Choroid plexus epithelial cell (primary cell): ENCODE measurements at regions not wholly inside any gene's neighbourhood (a gene's known extent, or its start where the extent isn't known, plus 50 kb on each side); places are given as distances from the start of the nearest gene placed in this dataset.

ENCODE experiments used
- DNase-seq: peaks from one replicate; pipeline ENCODE4 v3.0.0-alpha.2; 2010; ENCODE audit warnings: low read depth
- H3K4me3 ChIP-seq: 2 replicates; pipeline ENCODE4 v1.5.1; 2011; ENCODE audit warnings: low read depth, mild to moderate bottlenecking, control low read depth, low read length, moderate library complexity
- CTCF ChIP-seq: conservative IDR thresholded peaks from 2 replicates; pipeline ENCODE4 v1.5.1; 2011; ENCODE audit warnings: low read depth, mild to moderate bottlenecking, control low read depth, inconsistent platforms, low read length, moderate library complexity

GRCh38 chrX:15107367-15107988, 162.4 kb downstream of the ASB9 start:
- H3K4me3 ChIP-seq: no peak overlapping the region
- no peak for DNase-seq
- TF ChIP-seq CTCF: no peak

GRCh38 chrX:15098505-15098904, 171.4 kb downstream of the ASB9 start:
- no peak overlapping the region for H3K4me3 ChIP-seq
- no peak for TF ChIP-seq CTCF
- no peak for DNase-seq

- no peak for DNase-seq
Measured at GRCh38 chrX:15087747-15088146, 182.1 kb downstream of the ASB9 start.

GRCh38 chrX:15073313-15073712, 196.6 kb downstream of the ASB9 start:
- DNase-seq: no peak
- TF ChIP-seq CTCF: no peak

More at GRCh38 chrX:15087747-15088146, 182.1 kb downstream of the ASB9 start:
- TF ChIP-seq CTCF: no peak
- no peak overlapping the region for H3K4me3 ChIP-seq

GRCh38 chrX:15072880-15073279, 197.0 kb downstream of the ASB9 start:
- no peak for DNase-seq
- H3K4me3 ChIP-seq: no peak overlapping the region
- no peak for TF ChIP-seq CTCF

More at GRCh38 chrX:15073313-15073712, 196.6 kb downstream of the ASB9 start:
- H3K4me3 ChIP-seq: no peak overlapping the region

GRCh38 chrX:15072259-15072658, 197.6 kb downstream of the ASB9 start:
- H3K4me3 ChIP-seq: no peak overlapping the region
- TF ChIP-seq CTCF: no peak
- no peak for DNase-seq

GRCh38 chrX:15059474-15059873, 186.3 kb downstream of the MOSPD2 start:
- H3K4me3 ChIP-seq: no peak overlapping the region
- TF ChIP-seq CTCF: peak; percentile 7
- peak; percentile 0 for DNase-seq
